Caki2 (cell line): ENCODE measurements at regions not wholly inside any gene's neighbourhood (a gene's known extent, or its start where the extent isn't known, plus 50 kb on each side); places are given as distances from the start of the nearest gene placed in this dataset.

Experiments
- DNase-seq: peaks from one replicate; pipeline ENCODE4 v3.0.0-alpha.2; 2015; ENCODE audit warnings: low read depth
- in situ Hi-C: cut with HindIII; loops from 2 replicates; pipeline ENCODE4 v1.10.0; 2016; ENCODE audit warnings: low sequenced_read_pairs, low pct_unique_long_range_greater_than_20kb, mixed read lengths

DNA sequence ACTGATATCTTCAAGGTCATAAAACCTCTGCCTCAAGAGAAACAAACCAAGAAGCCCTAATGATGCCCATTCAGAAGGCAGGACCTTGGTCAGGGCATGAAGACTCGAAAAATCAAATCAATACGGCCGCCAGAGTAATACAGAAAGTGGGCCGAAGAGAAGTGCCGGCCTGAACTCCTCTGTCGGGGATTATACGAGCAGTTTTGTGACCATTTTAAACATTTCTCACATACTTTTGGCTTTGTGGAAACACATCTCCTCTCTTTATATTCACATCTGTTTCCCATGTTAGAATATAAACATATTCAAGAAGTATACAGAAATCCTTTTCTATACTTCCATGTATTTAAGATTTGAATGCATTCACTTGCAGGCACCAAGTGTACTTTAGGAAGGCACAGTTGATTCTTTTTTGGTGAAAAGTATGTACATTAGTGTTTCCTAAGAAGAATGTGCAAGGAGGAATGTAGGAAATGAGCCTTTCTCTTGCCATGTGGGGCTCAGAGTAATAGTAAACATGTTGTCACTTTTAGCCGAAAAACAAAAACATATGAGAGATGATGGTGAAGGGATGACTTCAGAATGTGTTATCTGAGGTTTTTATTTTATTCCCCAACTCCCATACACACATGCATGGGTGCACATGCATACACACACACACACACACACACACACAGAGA, 707.9 kb upstream of the ID2 start:
- in situ Hi-C loops, result no loop called here
- DNase-seq, result no peak

DNA sequence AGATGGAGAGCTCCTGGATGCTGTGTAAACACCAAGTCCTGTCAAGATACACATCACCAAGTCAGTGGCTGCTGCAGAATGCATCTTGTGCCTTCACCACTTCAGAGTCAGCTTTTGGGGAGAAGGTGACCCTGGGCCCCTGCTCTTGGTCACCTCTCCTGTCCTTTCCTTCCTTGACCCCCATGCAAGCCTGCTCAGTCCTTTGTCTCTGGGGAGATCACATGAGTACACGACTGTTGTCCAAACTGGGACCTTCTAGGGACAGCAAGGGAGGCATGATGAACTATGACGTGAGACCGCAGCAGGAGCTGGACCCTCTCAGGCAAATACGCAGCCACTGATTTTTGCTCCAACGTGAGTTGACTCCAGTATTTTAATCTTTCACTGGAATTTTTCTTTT, 706.9 kb upstream of the ID2 start:
- in situ Hi-C loops, result no loop called here
- no peak for DNase-seq

DNA sequence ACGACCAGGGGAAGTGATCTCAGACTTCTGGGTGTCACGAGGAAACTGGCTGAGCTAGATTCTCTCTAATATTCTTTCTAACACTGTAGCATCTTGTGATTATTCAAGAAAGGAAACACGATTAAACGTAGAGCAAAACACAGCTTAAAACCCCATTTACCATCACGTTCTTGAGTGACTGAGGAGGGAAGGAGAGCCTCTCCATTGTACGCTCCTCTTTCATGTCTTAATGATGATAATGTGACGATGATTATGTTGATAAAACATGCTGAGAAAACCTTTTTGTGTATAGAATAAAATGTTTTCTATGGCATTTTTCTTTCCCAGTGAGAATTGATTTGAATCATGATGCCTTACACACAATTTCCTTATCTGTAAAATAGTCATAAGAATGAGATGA, 705.6 kb upstream of the ID2 start:
- no peak for DNase-seq

DNA sequence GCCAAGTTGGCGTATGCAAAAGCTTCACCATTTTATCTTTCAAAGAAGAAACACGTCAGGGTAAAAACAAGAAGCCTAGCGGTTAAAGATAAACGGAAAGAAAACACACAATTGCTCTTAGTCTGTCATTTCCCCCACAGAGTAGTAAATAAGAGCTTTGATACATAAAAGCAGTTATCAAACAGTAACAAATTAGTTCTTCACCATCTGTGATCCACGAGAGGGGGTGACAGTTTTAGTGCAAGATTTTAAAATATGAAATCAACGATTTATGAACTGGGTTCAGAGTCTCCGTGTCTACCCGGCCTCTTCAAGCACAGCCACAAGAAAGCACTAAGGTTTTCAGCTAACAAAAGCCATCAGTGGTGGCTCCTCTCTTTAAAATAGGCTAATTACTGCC, 703.9 kb upstream of the ID2 start:
- DNase-seq, result no peak
- in situ Hi-C loops, result no loop called here

More for the DNA sequence above, 705.6 kb upstream of the ID2 start:
- in situ Hi-C loops, result no loop called here

DNA sequence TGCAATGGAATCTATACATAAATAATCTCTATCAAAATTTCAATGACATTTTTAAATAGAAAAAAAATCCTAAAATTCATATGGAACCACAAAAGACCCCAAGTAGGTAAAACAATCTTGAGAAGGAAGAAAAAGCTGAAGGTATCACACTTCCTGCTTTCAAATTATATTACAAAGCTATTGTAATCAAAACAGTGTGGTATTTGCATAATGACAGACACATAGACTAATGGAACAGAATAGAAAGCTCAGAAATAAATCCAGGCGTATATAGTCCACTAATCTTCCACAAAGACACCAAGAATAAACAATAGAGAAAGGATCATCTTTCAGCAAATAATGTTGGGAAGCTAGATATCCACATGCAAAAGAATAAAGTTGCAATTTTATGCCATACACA, 699.8 kb upstream of the ID2 start:
- no peak for DNase-seq
- in situ Hi-C loops, result no loop called here

DNA sequence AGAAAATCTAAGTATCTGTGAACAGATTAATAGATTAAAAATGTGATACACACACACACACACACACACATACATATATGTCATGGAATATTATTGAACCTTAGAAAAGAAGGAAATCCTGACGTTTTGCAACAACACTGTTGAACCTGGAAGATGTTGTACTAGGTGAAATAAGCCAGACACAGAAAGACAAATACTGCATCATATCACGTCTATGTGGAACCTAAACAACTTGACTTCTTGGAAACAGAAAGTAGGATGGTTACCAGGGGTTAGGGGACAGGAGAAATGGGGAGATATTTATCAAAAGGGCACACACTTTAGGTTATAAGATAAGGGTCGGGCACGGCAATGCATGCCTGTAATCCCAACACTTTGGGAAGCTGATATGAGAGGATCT, 698.4 kb upstream of the ID2 start:
- DNase-seq, result no peak
- in situ Hi-C loops, result no loop called here

DNA sequence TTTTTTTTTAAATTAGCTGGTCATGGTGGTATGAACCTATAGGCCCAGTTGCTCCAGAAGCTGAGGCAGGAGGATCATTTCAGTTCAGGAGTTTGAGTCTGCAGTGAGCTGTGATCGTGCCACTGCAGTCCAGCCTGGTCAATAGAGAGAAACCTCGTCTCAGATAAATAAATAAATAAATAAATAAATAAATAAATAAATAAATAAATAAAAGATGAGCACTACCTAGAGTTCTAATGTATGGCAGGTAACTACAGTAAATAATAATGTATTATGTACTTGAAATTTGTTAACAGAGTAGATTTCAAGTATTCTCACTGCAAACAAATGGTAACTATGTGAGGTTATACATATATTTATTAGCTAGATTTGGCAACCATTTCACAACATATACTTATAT, 697.9 kb upstream of the ID2 start:
- no peak for DNase-seq
- in situ Hi-C loops, result no loop called here

DNA sequence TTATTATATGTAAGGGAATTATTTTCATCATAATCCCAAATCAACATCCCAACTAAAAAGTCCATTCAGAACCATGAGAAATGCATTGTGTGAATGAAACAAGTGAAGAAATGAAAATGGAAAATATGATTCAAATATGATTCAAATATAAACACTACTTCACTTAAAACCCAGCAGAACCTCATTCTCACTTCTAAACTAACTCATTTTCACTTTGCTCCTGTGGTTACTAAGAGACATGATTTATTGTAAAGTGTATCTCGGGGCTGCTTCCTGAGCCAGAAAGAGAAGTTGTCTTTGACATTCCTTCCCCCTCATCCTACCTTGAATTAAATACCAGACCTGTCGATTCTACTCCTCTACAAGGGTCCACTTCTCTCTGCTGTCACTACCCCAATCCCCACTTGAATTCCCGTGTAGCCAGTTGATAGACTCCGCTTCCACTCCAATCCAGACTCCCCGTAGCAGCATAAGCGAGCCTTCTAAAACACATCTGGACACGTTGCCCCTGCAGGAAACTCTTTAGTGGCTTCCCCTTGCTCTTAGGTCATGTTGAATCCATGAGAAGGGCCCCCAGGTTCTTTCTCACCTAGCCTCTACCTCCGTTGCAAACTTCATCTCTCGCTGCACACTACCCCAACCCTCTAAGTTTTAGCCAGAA, 697.0 kb upstream of the ID2 start:
- in situ Hi-C loops, result no loop called here
- no peak for DNase-seq

DNA sequence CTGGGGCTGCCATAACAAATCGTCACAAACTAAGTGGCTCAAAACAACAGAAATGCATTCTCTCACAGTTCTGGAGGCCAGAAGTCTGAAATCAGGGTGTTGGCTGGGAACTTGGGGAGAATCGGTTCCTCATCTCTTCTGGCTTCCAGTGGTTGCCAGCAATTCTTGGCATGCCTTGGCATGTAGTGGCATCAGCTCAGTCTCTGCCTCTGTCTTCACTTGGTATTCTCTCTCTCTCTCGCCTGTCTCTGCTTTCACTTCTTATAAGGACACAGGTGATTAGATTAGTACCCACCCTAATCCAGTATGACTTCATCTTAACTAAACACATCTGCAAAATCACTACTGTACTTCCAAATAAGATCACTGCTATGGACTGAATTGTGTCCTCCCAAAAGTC, 695.4 kb upstream of the ID2 start:
- DNase-seq, result no peak
- in situ Hi-C loops, result no loop called here

DNA sequence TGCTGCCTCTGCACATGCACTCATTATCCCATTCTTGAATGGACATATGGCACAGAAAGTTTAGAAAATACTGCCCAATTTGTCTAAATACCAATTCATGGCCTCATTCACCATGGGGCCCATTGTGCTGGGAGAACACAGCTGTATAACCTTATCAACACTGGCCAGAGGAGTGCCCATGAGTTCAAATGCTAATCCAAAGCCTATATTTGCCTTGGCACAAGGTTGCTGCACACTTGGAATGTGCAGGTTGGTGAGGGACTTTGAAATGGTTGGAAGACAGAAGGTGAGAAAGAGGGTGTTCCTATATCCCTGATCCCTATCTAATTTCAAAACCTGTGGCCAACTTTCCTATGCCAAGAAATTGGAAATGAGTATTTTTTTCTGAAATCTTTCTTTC, 693.9 kb upstream of the ID2 start:
- in situ Hi-C loops, result no loop called here
- no peak for DNase-seq

DNA sequence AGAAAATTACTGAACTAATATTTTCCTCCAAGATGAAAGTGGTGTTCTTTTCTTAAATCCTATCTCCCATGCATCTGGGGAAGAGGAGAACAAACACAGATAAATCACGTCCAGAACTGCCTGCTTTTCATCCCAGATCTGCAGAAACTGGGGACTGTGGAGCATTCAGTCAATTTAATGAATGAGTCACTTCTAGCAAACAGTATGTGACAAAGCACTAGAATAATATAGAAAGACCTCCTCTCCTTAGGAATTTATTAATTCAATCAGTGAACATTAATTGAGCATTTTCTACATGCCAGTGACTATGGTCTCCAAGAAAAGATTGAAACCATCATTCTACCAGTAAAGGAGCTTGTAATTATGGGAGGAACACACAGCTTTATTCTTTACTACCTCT, 693.4 kb upstream of the ID2 start:
- no peak for DNase-seq
- in situ Hi-C loops, result no loop called here

DNA sequence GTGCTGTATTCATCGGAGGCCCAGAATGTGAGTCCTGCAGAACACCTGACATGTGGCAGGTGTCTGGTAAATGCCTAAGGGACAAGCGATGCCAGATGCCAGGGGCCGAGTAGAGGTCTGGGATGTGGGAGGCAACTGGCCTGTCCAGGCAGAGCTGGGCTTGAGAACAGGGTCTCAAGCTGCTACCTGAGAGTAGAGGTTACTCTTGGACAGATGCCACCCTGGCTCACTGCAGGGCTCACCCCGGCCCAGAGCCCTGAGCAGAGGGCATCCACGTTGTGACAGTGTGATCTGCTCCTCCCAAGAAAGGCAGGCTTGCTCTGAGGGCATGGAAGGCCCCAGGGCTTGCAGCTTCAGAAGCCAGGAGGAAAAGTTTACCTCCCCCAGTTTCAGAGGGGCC, 692.0 kb upstream of the ID2 start:
- in situ Hi-C loops, result no loop called here
- DNase-seq, result no peak

DNA sequence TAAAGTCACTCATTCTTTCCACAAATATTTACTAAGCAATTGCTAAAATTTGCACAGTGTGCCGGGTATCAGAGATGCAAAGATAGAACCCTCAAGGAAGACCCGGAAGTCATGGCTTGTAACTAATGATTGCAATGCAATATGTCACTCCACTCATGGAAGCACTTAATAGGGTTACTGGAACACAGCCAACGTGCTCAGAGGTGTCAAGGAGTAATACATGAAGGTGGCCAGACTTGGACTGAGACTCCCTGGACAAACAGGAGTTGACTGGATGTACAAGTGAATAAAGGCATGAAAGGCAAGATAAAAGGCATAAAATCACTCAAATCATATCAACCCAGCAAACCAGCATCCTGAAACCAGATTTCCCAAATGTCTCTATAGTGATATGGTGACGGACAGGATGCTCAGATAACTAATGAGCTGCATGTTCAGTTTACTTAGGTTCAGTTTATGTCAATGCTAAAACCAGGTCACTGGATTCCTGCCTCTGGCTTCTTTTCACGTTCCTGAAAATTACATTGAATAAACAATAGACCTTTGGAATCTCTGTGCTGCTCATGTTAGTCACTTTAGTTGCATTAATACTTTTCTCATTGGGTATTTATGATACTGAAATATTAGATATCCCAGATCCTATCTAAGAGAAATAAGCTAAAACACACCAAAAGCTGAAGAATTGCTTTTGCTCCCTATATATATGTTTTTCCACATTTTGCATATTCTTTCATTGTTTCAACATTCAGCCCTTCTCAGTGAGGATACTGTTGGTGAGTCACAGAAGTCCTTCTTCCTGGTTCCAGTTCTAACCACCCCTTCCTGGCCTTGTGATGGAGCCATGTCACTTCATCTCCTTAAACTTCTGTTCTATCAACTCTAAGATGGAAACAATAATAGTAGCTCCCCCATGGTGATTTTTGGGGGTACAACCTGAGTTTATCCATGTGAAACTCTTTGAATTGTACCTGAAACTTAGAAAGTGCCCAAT, 688.9 kb upstream of the ID2 start:
- DNase-seq, result no peak
- in situ Hi-C loops, result no loop called here

DNA sequence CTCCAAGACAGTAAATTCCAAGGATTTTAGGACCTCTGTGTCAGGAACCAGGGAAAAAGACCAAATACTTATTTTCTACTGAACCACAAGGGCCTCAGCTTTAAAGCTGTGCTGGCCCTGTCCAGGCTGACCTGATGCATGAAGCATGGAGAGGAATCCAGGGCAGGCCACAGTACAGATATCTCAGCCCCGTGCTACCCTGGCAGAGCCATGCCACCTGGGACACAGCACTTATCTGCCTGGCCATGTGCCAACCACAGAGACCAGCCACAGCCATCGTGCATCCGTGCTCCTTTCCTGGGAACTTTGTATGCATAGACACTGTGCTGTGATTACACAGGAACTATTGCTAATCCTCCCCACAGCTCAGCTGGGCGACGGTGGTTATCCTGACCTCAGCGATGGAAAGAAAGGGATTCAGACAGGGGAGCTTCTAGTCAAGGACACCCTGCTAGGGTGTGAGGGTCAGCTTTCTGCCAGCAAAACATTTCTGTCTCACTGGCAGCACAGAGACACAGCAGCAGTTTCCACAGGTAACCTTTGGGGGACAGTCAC, 687.4 kb upstream of the ID2 start:
- in situ Hi-C loops, result no loop called here
- DNase-seq, result no peak

DNA sequence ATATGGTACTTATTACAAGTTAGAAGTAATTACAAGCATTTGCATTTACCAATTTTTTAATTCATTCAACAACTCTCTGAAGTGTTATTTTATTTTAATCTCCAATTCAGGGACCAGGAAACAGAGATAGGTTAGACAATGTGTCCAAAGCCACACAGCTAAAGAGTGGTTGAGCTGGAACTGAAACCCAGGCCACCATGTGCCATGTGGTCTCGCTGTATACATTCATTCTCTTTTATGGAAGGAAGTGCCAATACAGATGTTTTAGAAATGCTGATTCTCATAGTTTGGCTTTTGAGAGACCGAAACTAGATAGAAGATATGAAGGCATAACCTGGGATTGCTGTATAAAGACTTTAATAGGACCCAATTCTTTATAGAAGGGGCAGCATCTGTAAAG, 684.6 kb upstream of the ID2 start:
- in situ Hi-C loops, result no loop called here
- no peak for DNase-seq

DNA sequence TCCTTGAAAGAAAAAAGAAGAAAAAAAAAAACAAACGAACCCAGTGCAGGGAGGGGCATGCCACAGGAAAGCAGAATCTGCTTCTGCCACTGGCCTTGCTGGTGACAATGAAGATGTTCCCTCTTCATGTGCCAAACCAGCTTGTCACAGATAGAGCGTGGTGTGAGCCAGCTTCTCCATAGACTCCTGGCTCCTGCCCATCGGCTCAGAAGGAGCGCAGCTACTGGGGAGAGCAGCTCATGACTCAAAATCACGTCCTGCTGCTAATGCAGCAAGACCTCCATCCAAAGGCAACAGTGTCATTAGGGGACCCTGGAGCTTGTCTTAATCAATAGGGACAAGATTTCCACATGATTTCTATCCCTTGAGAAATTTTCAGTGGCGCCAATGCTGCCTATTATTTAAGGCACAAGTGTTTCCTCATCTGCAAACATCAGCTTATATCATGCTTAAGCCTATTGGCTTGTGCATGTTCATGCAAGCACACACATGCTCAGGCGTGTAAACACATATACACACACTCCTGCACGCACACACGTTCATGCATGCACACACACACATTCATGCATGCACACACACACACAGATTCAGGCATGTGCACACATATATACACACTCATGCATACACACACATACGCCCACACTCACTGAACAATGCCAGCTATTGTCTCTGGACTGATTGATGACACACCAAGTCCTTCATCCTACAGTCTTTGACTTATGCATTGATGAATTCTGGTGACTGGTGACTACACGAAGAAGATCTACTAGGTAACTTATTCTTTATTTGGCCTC, 682.0 kb upstream of the ID2 start:
- no peak for DNase-seq
- in situ Hi-C loops, result no loop called here

DNA sequence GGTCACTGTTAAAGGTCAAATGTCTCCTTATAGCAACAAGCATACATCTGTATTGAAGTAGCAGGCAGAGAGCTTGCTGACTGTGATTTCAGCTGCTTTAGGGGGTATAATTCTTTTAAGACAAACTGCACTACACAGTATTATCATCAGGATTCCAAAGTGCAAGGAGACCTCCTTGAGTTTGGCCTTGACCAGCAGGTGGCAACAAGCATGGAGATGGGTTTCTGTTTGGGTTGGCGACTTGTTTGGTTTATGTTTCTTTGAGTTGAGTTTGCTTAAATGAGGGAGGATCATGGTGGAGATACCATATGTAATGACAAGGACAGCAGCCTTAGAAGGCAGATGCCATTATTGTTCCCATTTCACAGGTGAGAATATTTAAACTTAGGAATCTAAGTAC, 681.0 kb upstream of the ID2 start:
- no peak for DNase-seq
- in situ Hi-C loops, result no loop called here

DNA sequence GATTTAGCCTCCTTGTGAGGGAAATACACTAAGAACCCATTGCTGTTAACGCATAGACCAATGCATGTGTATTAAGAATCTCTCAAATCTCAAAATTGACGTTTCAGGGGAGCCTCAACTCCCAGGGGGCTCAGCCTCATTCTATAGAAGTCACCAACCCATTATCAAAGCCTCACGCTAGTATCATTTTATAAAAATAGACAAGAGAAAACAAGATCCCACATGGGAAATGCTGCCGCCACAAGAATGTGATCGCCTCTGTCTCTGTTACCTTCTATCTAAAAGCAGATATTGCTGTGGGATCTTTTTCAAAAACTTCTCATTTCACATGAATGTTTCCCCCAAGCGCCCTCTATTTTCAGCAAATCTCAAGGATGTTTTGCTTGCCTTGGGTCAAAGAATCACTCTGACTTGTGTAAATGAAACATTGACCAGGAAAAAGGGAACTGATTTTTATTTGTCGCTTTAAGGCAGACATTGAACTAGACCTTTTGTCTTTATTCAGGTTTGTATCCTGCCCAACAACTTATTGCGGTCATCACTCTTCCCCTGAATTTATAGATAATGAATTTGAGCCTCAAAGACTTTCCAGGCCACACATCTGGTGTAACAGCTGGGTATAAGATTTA, 679.0 kb upstream of the ID2 start:
- DNase-seq, result no peak
- in situ Hi-C loops, result no loop called here
